Head of caudate nucleus (tissue), 42 donors: ENCODE measurements at regions not wholly inside any gene's neighbourhood (a gene's known extent, or its start where the extent isn't known, plus 50 kb on each side); places are given as distances from the start of the nearest gene placed in this dataset.
"Not testable (repeated sequence)": the region's sequence is repeated elsewhere in the genome, so short reads cannot be mapped to it uniquely, and the experiment has no call there.

Source experiments
- DNase-seq, 42 donors: peaks; one replicate each; pipeline versions ENCODE4 v3.0.0 to v3.0.0-alpha.2; 2020 to 2021; ENCODE audit warnings: mixed read lengths in 7 of 42
- intact Hi-C: fragments of 100-400 bp; cut with DNase I; formaldehyde crosslinking; loops from one replicate; pipeline ENCODE4 v1.15.0; 2022

DNA sequence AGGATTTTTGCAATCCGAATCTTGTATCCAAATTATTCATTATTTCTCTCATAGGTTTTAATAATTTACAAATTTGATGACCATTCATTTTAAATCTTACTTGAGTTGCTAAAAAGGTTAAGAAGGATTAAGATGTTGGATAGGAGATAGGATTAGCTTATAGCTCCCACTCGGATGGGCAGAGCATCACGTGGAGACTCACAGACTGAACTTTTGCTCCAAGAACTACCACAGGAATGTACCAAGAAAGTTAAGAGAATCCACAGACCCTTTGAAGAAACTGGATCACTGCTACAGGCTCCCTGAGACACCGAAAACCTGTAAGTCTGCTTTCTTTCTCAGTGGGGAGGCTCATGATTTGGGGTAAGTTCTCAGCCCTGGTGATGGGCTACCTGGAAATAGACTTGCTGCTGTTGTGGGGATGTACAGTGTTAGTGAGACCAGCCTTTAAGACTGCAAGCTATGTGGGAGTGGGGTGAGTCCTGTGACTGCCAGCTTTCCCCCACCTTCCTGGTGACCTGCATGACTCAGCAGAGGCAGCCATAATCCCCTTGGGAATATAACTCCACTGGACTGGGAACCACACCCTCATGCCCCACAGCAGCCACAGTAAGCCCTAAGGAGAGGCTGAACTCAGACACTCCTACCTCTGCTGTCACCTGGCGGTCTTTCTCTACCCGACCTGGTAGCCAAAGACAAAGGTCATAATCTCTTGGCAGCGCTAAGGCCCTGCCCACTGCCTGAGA is 1458.0 kb downstream of the OLFM4 start:
- no peak for DNase-seq

GRCh38 chr13:54489359-54489758 is 1460.7 kb downstream of the OLFM4 start:
- intact Hi-C loops = no loop called here
- no peak for DNase-seq

More for the DNA sequence above, 1458.0 kb downstream of the OLFM4 start:
- intact Hi-C loops = no loop called here

DNA sequence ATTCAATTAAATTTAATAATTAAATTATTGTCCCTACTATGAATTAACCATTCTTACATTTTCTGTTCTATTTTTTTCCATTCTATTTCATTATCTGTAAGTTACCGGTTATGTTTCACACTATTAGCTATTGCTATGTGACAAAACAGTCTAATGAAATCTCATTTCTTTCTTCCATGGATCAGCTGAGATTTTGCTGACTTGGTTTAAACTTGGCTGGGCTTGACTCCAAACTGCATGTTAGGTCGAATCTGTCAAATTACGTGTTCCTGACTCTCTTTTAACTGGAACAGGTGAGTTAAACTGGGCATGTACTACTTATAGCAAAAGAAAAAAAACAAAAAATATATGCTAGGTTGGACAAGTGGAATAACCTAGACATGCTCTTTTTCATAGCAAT is 1464.4 kb downstream of the OLFM4 start:
- DNase-seq = no peak
- intact Hi-C loops = no loop called here

DNA sequence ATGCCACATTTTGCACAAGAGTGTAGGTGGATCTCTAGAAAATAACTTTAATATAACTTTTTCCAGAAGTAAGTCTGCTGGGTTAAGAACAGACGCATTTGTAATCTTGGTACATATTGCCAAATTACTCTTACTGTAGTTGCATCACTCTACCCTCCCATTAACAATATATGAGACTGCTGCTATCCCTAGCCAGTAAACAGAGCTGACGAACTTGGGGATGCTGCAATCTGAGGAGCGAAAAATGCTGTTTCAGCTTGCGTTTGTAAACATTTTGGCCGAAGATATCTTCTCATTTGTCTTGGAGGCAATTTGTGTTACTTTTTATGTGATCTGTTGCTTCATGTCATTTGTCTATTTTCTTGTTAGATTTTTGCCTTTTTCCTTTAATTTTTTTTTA is 1482.8 kb downstream of the OLFM4 start:
- intact Hi-C loops = no loop called here
- DNase-seq = no peak

- no peak for DNase-seq
- intact Hi-C loops = no loop called here
Measured at GRCh38 chr13:54513254-54513653, 1484.6 kb downstream of the OLFM4 start.

DNA sequence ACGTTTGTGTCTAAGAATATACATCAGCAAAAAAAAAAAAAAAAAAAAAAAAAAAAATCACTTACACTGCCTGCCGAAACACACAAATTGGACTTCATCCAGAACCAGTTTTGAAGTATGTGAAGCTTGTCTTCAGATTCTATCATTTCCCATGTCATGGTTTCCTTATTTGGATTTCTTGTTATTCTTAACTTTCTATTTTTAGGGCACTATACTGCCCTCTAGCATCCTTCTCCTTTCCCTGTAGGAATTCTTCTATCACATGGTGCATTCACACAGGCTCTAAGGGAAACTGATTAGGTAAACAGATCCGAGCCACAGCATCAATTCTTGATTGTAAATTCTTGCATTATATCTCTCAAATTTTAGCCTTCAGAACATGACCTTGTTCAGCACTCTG is 1507.5 kb downstream of the OLFM4 start:
- intact Hi-C loops = loop anchor here (10.0 kb wide), 1 partner anchor 751 kb away; no protein-coding TSS in a partner anchor
- peak in 1 of 42 donors; percentile 15 for DNase-seq

- DNase-seq = no peak
- intact Hi-C loops = no loop called here
Measured at GRCh38 chr13:54563286-54563685, 1534.7 kb downstream of the OLFM4 start.

GRCh38 chr13:54572037-54572436 is 1543.4 kb downstream of the OLFM4 start:
- intact Hi-C loops, DNase-seq: not testable (repeated sequence)

DNA sequence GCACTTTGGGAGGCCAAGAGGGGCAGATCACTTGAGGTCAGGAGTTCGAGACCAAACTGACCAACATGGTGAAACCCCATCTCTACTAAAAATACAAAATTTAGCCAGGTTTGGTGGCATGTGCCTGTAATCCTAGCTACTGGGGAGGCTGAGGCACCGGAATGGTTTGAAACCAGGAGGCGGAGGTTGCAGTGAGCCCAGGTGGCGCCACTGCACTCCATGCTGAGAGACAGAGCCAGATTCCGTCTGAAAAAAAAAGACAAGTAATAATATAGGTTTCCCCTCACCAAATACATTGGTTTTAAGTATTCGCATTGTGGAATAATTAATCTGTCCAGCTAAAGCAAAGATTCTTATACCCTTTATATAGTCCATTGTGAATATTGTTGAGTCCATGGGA is 1544.6 kb downstream of the OLFM4 start:
- no peak for DNase-seq
- intact Hi-C loops = no loop called here

DNA sequence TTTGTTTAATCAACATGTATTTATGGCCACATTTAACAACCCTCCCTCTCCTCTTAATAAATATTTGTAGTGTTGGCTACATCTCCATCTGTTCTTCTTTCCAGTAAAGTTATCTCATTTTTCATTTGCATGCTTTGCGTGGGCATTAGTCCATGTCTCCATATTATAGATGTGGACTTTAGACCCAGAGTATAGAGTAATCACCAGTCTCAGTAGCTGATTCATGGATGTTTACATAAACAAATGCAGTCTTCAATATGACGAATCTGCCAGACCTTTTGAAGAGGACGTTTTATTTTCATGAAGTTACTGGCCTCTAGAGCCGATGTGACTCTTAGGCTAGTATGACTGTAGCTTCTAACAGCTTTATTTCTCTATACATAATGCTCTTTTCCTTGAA is 1546.2 kb downstream of the OLFM4 start:
- intact Hi-C loops = no loop called here

DNA sequence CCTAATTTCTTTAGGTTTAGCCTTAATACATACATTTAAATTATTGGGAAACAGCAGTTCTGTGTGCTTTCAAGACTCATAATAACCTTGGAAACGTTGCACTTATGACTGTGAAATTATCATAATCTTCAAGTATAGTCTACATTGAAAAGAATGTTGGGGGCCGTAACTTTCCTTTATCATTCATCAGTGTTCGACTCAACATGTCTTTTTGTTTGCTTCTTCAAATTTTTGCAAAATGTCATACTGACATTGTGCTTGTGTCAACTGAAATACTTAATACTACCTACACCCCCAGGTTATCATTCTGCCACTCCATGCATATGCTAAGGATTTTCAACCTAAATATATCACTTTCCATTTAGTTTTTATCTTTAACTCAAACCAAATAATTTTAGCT is 1562.9 kb downstream of the OLFM4 start:
- intact Hi-C loops = no loop called here
- no peak for DNase-seq

More for the DNA sequence above, 1546.2 kb downstream of the OLFM4 start:
- DNase-seq = no peak

GRCh38 chr13:54592201-54592600 is 1563.6 kb downstream of the OLFM4 start:
- intact Hi-C loops = no loop called here
- no peak for DNase-seq

GRCh38 chr13:54593504-54593903 is 1564.9 kb downstream of the OLFM4 start:
- intact Hi-C loops = no loop called here
- no peak for DNase-seq

DNA sequence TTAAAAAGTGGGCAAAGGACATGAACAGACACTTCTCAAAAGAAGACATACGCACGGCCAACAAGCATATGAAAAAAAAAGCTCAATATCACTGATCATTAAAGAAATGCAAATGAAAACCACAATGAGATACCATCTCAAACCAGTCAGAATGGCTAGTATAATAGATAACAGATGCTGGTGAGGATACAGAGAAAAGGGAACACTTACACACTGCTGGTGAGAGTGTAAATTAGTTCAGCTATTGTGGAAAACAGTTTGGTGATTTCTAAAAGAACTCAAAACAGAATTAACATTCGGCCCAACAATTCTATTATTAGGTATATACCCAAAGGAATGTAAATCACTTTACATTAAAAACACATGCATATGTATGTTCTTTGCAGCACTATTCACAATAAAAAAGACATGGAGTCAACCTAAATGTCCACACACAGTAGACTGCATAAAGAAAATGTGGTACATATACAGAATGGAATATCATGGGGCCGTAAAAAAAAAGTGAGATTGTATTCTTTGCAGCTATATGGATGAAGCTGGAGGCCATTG is 1569.0 kb downstream of the OLFM4 start:
- intact Hi-C loops = no loop called here
- no peak for DNase-seq

GRCh38 chr13:54599413-54599812 is 1570.8 kb downstream of the OLFM4 start:
- intact Hi-C loops = no loop called here
- no peak for DNase-seq

DNA sequence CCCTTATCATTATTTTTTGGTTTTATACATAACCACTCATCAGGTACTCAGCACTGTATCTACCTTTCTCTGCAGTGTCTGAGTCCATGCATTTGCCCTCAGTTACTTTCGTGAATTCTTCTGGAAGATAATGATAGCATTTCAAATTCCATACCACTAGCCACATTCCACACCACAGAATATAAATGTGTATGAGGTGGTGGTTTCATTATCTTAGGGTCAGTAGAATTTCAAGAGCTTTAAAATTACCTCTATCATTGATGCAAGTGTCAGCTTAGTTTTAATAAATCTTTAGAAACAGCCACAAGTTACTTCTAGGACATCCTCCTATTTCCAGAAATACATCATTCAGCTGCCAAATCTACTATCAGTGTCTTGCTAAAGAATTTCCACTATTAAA is 1578.3 kb downstream of the OLFM4 start:
- DNase-seq = no peak
- intact Hi-C loops = no loop called here

GRCh38 chr13:54607421-54607820 is 1578.8 kb downstream of the OLFM4 start:
- no peak for DNase-seq
- intact Hi-C loops = no loop called here

- no peak for DNase-seq
- intact Hi-C loops = no loop called here
Measured at GRCh38 chr13:54611390-54611789, 1582.8 kb downstream of the OLFM4 start.

GRCh38 chr13:54614726-54615125 is 1586.1 kb downstream of the OLFM4 start:
- intact Hi-C loops = no loop called here
- DNase-seq = no peak

- DNase-seq, intact Hi-C loops: not testable (repeated sequence)
Measured at GRCh38 chr13:54626504-54626903, 1597.9 kb downstream of the OLFM4 start.
